Suprapubic skin (tissue), 3 donors: ENCODE measurements at regions not wholly inside any gene's neighbourhood (a gene's known extent, or its start where the extent isn't known, plus 50 kb on each side); places are given as distances from the start of the nearest gene placed in this dataset.

Source experiments
- CTCF ChIP-seq, 2 donors: fragments of 200-600 bp in 1 of 2; fragments of 450-650 bp in 1 of 2; sonication (generic) in 1 of 2; IDR thresholded peaks; one replicate each; pipeline ENCODE4 v1.5.1; 2016 to 2019; ENCODE audit warnings: antibody characterized with exemption in 2 of 2, mild to moderate bottlenecking in 1 of 2, moderate library complexity in 1 of 2
- POLR2A ChIP-seq, 2 donors: fragments of 450-650 bp; IDR thresholded peaks; one replicate each; pipeline ENCODE4 v1.6.1; 2017; ENCODE audit warnings: antibody characterized with exemption in 2 of 2, mild to moderate bottlenecking in 2 of 2, moderate library complexity in 2 of 2

GRCh38 chr7:45979275-45980180 lies 58.5 kb upstream of the IGFBP3 start:
- TF ChIP-seq CTCF (IDR thresholded peaks at IDR 0.05) (no peak), POLR2A (IDR thresholded peaks at IDR 0.05) (no peak)
